ENCODE measurements at regions not wholly inside any gene's neighbourhood (a gene's known extent, or its start where the extent isn't known, plus 50 kb on each side); places are given as distances from the start of the nearest gene placed in this dataset.
A peak's percentile ranks its signal among the peaks of the same experiment; 100 is the strongest.

GRCh38 chr21:28746166-28746565 is 246.5 kb downstream of the LTN1 start:
- DNase-seq: no peak

DNA sequence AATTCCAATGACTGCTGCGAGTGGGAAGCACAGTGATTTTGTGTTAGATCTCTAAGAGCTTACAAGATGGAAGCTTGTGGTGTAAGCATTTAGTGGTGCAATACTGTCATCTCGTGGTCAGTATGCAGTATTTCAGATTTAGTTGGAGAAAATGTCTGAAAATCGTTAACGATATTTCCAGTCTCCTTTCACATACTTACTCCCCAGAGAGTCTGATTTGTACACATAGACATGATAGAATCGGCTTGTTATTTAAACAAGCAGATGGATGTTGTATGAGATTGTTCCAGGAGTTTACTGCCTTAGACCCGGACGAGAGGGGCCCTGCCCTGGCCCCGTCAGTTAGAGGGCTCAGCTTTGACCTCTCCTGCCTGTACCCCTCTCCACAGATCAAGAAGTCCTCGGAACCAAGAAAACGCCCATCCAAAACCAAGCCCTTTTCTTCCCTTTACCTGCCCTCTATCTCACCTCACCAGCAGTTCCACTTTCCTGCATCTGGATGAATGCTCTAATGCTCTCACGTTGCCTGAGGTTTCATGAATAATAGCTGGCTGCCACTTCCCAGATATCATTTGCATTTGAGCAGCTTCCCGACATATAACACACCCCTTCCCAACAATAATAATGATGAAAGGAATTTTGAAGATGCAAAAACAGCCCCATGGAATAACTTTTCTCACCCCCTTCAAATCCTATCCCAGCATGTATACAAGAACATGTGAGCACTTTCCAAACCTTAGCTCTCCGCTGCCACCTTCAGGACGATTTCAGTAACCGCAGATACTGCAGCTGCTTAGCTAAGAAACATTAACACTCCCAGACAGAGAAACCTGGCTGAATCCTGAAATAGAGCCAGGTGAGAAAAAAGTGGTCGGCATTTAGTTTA is 247.3 kb downstream of the LTN1 start:
- DNase-seq: peak; percentile 57

- DNase-seq: no peak
These were observed 249.0 kb downstream of the LTN1 start for GRCh38 chr21:28743723-28744122.

GRCh38 chr21:28742527-28742926 is 250.2 kb downstream of the LTN1 start:
- DNase-seq: no peak

DNA sequence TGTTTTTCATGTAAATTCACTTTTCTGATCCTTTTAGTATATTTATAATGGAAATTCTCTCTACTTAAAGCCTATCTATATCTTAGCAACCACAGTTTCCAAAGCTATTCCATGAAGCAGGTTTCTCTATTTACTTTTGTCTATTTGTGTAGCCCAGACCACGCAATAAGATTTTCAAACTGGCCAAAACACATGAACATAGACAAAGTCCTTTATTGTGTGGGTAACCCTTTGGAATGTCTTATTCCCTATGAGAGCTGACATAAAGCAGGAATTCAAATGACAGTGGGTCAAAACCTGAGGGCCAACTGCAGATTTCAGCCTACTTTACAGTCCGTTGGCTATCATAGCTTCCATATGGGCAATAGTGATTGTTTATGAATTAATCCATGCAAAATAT is 252.6 kb downstream of the LTN1 start:
- no peak for DNase-seq

GRCh38 chr21:28738882-28739281 is 253.8 kb downstream of the LTN1 start:
- DNase-seq: no peak

GRCh38 chr21:28738420-28738704 is 254.3 kb downstream of the LTN1 start:
- no peak for DNase-seq

DNA sequence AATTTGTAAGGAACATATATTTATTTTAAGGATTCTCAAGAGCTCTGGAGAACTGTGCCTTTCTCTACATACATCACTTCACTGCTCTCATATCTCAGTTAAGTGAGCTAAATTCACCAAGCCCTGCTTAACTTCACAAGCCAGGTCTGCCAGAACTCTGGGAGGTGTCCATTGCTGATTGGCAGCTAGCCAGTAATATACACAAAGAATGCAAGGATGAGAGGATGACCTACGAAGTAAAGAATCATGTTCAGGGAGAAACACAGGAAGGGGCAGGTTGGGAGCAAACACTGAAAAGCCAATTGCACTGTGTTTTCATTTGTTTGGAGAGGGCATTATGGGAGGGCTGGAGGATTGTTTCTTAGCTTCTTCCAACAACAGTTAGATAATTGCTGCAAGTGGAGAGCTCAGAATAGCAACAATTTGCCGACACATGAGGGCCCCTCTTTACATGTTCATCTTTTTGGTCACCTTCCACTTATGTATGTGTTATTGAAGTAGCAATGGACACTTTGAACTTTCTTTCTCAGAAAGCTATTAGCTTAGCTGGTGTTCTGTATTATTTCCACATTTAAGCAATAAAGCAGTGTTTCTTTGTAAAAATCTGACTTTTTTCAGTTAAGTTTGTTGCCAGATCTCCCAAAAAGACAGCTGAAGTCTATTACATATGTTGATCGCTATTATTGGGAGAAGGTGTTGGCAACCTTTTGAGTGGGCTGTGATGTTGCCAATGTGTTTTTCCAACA is 254.8 kb downstream of the LTN1 start:
- DNase-seq: no peak

GRCh38 chr21:28734522-28735175 is 258.0 kb downstream of the LTN1 start:
- no peak for DNase-seq

DNA sequence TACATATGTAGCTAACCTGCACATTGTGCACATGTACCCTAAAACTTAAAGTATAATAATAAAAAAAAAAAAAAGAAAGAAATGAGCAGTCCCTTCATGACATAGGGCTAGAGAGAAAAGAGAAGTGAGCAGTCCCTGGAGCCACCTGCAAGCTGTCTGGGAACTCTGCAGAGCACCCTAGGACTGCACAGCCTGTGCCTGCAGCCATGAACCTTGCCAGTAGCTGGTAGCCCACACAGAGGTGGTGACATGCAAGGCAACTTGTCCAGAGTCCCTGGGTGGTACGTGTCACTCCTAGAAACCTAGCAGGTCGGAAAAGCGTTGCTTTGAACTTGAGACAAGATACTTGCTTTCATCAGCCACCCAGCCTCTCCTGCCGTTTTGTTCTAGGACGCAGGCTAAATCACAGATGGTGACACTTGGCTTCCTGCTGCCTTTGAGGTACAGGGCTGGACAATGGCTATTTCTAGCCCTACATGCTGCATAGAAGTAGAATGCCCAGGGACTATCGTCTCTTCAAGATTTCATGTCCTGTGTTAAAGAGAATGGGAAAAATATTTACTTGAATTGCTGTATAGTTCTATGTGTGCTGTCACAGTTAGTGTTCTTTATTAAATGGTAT is 260.9 kb downstream of the LTN1 start:
- no peak for DNase-seq

DNA sequence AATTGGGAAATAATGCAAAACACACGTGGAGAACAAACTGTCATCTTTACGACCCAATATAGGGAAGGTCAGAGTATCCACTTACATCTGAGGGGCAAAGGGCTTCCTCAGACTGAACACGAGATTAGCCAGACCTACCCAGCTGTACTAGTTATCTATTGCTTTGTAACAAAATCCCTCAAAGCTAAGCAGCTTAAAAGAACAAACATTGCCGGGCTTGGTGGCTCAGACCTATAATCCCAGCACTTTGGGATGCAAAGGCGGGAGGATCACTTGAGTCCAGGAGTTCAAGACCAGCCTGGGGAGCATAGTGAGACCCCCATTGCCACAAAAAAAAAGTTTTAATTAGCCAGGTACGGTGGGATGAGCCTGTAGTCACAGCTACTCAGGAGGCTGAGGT is 262.8 kb downstream of the LTN1 start:
- no peak for DNase-seq

DNA sequence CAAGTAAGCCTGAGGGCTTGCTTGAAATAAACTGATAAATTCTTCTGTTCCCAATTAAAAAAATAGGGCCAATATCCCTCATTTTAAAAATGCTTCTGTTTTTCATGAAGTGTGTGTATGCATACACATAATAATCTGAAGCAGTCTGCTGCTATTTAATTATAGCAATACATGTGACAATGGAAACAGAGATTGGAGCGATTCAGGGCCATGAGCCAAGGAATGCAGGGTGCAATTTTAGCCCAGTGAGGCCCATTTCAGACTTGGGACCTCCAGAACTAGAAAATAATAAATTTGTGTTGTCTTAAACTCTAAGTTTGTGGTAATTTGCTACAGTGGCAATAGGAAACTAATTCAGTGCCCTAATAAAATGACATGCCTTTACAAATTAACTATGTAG is 264.9 kb downstream of the LTN1 start:
- no peak for DNase-seq

DNA sequence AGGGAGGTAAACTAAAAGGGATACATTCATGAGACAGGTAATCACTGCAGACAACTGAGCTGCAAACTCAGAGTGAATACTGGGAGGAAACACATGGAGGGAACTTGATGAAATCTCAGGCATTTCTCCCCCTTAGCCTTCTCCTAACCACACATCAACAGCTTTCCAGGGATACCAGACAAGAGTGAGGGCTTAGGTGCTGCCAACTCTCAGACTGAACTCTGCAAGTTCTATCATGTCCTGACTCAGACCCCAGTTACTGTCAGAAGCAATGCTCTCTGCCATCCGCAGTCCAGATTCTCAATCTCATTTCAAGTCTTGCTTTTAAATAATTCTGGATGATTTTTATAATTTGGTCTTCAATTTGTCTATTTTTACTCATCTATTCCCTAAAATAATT is 267.3 kb downstream of the LTN1 start:
- no peak for DNase-seq

DNA sequence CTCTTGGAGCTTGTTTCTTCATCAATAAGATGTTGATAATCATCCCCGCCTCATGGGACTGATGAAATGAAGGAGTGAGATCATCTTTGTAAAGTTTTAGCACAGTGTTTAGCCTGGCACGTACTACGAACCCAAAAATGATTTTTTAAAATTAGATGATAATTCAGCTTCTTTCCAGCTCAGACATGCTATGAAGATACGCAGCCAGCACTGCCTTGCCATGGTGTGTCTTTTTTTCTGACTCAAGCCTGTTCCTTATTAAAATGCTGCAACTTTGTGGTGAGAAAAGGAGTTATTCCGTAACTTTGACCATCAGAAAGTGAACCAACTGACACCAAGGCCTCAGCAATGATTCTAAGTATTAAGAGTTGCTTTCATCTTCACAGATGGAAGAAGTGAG is 269.0 kb downstream of the LTN1 start:
- DNase-seq: no peak

DNA sequence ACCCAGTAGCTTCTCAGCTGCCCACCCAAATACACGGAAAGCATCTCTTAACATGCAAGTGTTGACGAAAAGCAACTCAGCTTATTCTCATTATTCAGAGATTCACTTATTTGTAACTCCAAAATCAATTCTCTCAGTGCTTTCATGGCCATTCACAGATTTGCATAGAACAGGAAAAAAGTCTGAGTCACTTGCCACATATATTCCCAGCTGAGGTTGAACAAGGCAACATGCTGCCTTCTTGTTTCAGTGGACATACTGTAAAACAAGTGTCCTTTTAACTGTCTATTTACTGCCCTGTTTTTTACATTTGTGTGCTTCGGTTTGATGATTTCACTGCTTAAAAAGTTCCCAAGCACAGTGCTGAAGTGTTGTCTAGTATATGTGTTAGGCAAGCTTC is 273.0 kb downstream of the LTN1 start:
- no peak for DNase-seq

DNA sequence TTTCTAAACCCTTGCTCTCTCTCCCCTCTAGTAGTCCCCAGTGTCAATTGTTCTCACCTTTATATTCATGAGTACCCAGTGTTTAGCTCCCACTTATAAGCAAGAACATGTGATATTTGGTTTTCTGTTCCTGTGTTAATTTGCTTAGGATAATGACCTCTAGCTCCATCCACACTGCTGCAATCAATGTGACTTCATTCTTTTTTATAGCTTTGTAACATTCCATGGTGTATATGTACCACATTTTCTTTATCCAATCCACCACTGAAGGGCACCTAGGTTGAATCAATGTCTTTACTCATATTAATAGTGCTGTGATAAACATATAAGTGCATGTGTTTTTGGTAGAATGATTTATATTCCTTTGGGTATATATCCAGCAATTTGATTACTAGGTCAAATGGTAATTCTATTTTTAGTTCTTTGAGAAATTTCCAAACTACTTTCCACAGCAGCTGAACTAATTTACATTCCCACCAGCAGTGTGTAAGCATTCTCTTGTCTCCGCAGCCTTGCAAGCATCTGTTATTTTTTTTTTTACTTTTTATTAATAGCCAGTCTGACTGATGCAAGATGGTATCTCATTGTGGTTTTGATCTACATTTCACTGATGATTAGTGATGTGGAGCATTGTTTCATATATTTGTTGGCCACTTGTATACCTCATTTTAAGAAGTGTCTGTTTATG is 277.8 kb downstream of the LTN1 start:
- DNase-seq: no peak

GRCh38 chr21:28712411-28712810 is 280.3 kb downstream of the LTN1 start:
- DNase-seq: no peak

DNA sequence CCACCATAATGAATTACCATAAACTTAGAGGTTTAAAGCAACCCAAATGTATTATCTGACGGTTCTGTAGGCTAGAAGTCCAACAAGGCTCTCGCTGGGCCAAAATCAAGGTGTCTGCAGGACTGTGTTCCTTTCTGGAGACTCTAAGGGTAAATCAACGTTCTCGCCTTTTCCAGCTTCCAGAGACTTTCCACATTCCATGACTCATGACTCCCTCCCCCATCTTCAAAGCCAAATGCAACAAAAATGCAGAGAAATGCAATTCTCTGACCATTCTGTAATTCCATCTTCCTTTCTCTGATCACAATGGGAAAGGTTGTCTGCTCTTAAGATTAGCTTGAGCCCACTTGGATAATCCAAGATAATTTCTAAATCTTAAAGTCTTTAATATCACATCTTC is 287.1 kb downstream of the LTN1 start:
- DNase-seq: no peak

GRCh38 chr21:28704746-28705145 is 287.9 kb downstream of the LTN1 start:
- no peak for DNase-seq

GRCh38 chr21:28703861-28704260 is 288.8 kb downstream of the LTN1 start:
- no peak for DNase-seq

GRCh38 chr21:28699596-28700259 is 292.9 kb downstream of the LTN1 start:
- no peak for DNase-seq

DNA sequence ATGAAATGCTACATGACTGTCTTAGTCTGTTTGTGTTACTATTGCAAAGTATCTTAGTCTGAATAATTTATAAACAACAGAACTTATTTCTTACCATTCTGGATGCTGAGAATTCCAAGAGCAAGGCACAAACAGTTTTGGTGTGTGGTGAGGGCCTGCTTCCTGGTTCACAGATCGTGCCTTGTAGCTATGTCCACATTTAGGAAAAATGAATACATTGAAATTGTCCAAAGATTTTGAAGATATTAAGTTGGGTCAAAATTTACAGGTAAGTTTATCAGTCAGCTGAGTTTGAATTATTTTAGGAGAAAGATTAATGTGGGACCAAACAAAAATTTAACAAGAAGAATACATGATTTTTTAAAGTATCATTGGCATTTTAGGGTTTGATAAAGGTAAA is 293.5 kb downstream of the LTN1 start:
- no peak for DNase-seq

All from CD4-positive, alpha-beta T cell treated with Interferon gamma for 1 hour (primary cell).